ENCODE measurements at regions not wholly inside any gene's neighbourhood (a gene's known extent, or its start where the extent isn't known, plus 50 kb on each side); places are given as distances from the start of the nearest gene placed in this dataset.

DNA sequence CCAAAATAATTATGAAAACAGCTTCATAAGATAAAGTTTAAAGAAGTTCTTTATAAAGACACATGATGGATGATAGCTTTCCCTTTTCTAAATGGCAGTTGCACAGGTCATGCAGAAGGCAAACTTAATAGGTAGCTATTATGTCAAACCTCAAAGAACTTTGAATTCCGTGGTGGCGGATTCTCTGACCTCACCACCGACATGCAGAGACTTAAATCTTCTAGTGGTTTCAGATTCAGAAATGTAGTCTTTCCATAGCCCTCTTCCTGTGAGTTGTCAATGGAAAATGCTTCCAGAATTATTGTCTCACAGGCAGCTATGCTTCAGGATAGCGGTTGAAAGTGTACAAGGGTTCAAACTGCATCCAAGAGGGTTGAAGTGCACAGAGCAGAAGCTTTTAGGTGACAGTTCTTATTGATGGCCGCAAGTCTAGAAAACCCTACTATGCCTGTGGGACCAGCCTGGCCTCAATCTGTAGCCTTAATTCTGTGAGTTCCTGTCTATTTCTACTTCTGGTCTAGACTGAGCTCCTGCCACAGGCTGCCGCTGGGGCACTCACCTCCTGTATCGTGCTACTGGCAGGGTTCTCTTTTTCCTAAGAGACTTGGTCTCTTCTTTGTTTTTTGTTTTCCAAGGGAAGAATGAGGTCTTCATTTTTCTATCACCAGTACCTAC is 117.0 kb upstream of the ERRFI1 start:
- no peak for ATAC-seq (replicated peaks in 1 of 4)
- Mint-ChIP-seq H3K9me3 (no peaks in the 10 kb centered on the region), H3K4me3 (no peak overlapping the region), H3K4me1 (peaks cover 21 to 28% (median 23%) of the 10 kb centered on the region in 3 donors), H3K27ac (no peak overlapping the region), H3K36me3 (no peaks in the 10 kb centered on the region), H3K27me3 (peaks cover 6 to 10% of the 10 kb centered on the region in 2 donors)
- WGBS (ENCODE audit: insufficient coverage) = 80% methylated on average over 2 of the region's 7 CpGs
- DNase-seq = no peak
- ChIA-PET POLR2A (interaction anchor here (0.6 kb wide), 2 partner anchors 44 to 78 kb away, joined by 3 read pairs; no protein-coding TSS in a partner anchor), CTCF (interaction anchor here in 1 of 2 donors (0.6 kb wide), 1 partner anchor 243 kb away, joined by 4 read pairs; no protein-coding TSS in a partner anchor)
- Histone ChIP-seq H3K9me3 (no peaks in the 10 kb centered on the region), H3K4me1 (ENCODE audit: control insufficient read depth in 1 of 2, extremely low read depth in 1 of 2, insufficient read depth in 2 of 2, low read length in 2 of 2) (peaks cover 0 to 15% of the 10 kb centered on the region in 2 experiments), H3K27ac (ENCODE audit: low read length) (no peak overlapping the region), H3K4me3 (ENCODE audit: control insufficient read depth in 1 of 2, extremely low read depth in 1 of 2, low read length in 1 of 2) (no peak overlapping the region), H3K27me3 (replicated peaks in 1 of 2; ENCODE audit: control insufficient read depth in 2 of 2, extremely low read depth in 1 of 2, insufficient read depth in 2 of 2, low read length in 1 of 2) (peaks cover 0 to 20% of the 10 kb centered on the region in 2 experiments), H3K36me3 (ENCODE audit: control insufficient read depth in 2 of 2, extremely low read depth in 1 of 2, insufficient read depth in 1 of 2, low read length in 1 of 2) (no peaks in the 10 kb centered on the region)

DNA sequence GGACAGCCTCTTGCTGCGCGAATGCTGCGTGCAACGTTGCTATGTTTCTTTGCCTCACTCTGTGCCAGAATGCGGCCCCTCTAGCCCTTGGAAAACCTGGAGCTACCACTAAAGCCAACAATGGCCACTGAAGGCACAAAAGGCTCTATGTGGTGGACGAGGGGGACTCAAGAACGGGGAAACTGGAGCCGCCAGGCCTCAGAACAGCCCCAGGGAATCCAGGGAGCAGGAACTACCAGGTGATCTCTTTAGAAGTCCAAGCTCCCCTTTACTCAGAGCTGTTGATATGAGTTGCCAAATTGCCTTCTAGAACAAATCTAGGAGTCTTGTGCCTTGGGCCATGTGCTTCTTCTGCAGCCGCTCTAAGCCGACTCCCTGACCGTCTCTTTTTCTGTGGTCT is 113.8 kb upstream of the ERRFI1 start:
- Mint-ChIP-seq H3K27me3 (peaks cover 14 to 20% of the 10 kb centered on the region in 2 donors), H3K36me3 (no peaks in the 10 kb centered on the region), H3K4me3 (no peak overlapping the region), H3K4me1 (peaks cover 6 to 8% (median 7%) of the 10 kb centered on the region in 3 donors), H3K9me3 (no peaks in the 10 kb centered on the region), H3K27ac (no peak overlapping the region)
- Histone ChIP-seq H3K36me3 (ENCODE audit: control insufficient read depth in 2 of 2, extremely low read depth in 1 of 2, insufficient read depth in 1 of 2, low read length in 1 of 2) (no peaks in the 10 kb centered on the region), H3K27ac (ENCODE audit: low read length) (no peak overlapping the region), H3K4me3 (ENCODE audit: control insufficient read depth in 1 of 2, extremely low read depth in 1 of 2, low read length in 1 of 2) (no peak overlapping the region), H3K9me3 (no peaks in the 10 kb centered on the region), H3K4me1 (ENCODE audit: control insufficient read depth in 1 of 2, extremely low read depth in 1 of 2, insufficient read depth in 2 of 2, low read length in 2 of 2) (no peaks in the 10 kb centered on the region), H3K27me3 (replicated peaks in 1 of 2; ENCODE audit: control insufficient read depth in 2 of 2, extremely low read depth in 1 of 2, insufficient read depth in 2 of 2, low read length in 1 of 2) (peaks cover 0 to 17% of the 10 kb centered on the region in 2 experiments)
- no peak for DNase-seq
- no peak for ATAC-seq (replicated peaks in 1 of 4)
- ChIA-PET CTCF (no interaction called here), POLR2A (no interaction called here)
- WGBS (ENCODE audit: insufficient coverage) = 89% methylated on average over 11 of the region's 11 CpGs

DNA sequence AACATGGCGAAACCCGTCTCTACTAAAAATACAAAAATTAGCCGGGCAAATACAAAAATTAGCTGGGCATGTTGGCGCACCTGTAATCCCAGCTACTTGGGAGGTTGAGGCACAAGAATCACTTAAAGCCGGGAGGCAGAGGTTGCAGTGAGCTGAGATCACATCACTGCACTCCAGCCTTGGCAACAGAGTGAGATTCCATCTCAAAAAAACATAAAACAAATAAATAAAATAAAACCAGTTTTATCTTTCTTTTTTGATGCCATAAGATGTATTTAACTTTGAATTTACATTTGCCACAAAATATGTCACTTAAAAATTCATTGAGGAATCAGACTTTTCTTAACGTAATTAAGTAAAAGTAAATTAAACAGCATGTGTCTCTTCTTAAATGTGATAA is 113.3 kb upstream of the ERRFI1 start:
- 100% methylated on average over 1 of the region's 6 CpGs for WGBS (ENCODE audit: insufficient coverage)
- H3K36me3 Mint-ChIP-seq = no peaks in the 10 kb centered on the region

DNA sequence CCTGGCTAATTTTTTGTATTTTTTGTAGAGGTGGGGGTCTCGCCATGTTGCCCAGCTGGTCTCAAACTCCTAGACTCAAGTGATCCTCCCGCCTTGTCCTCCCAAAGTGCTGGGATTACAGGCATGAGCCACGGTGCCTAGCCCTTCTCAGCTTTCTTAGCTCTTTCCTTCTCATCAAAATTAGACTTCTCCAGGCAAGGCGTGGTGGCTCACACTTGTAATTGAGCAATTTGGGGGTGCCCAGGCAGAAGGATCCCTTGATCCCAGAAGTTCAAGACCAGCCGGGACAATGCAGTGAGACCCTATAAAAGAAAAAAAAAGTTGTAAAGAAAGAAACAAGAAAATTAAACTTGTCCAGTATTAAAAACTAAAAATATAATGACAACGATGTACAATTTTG is 112.6 kb upstream of the ERRFI1 start:
- H3K27ac ChIP-seq (ENCODE audit: low read length) = no peak overlapping the region
- CTCF ChIA-PET = no interaction called here

More for the DNA sequence above, 113.3 kb upstream of the ERRFI1 start:
- ATAC-seq (replicated peaks in 1 of 4) (no peak), DNase-seq (no peak)
- Histone ChIP-seq H3K9me3 (no peaks in the 10 kb centered on the region), H3K27ac (ENCODE audit: low read length) (no peak overlapping the region), H3K36me3 (ENCODE audit: control insufficient read depth in 2 of 2, extremely low read depth in 1 of 2, insufficient read depth in 1 of 2, low read length in 1 of 2) (no peaks in the 10 kb centered on the region), H3K4me3 (ENCODE audit: control insufficient read depth in 1 of 2, extremely low read depth in 1 of 2, low read length in 1 of 2) (no peak overlapping the region), H3K4me1 (ENCODE audit: control insufficient read depth in 1 of 2, extremely low read depth in 1 of 2, insufficient read depth in 2 of 2, low read length in 2 of 2) (no peaks in the 10 kb centered on the region), H3K27me3 (replicated peaks in 1 of 2; ENCODE audit: control insufficient read depth in 2 of 2, extremely low read depth in 1 of 2, insufficient read depth in 2 of 2, low read length in 1 of 2) (peaks cover 0 to 21% of the 10 kb centered on the region in 2 experiments)
- Mint-ChIP-seq H3K27me3 (peaks cover 15 to 22% of the 10 kb centered on the region in 2 donors), H3K27ac (no peak overlapping the region), H3K9me3 (no peaks in the 10 kb centered on the region), H3K4me3 (no peak overlapping the region), H3K4me1 (peaks cover 3 to 7% (median 5%) of the 10 kb centered on the region in 3 donors)
- ChIA-PET CTCF (no interaction called here), POLR2A (no interaction called here)

DNA sequence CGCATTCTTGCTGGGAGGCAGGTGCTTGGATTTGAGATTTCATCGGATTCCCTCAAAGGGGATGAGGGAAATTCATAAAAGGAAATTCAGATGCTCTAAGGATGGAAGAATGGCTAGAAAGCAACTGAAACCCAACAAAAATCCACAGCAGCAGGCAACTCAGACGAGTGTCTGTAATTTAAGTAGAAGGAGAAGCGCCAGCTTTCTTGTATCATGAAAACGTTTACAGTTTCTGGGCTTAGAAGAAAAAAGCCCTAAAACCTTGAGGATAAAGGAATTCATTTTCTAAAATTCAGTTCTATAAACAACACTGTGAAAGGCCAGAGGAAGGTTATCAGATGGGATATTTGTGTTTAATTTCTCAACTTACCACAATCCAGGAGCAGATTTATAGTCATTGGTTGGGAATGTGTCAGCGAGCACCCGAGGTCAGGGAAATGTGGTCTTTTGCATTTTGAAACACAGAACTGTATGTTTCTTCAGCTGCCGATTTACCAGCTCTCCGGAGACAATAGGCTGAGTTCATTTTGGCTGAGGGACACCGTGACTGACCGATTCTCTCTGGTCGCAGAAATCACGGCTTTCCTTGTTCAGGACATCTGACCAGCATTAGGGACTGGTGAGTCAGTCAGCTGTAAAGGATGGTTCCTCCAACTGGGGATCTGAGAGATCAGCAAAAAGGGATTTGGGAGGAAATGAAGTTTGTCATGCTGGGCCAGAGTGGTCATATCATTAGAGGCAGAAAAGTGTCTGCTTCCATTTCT is 111.6 kb upstream of the ERRFI1 start:
- Histone ChIP-seq H3K9me3 (no peaks in the 10 kb centered on the region), H3K27me3 (replicated peaks in 1 of 2; ENCODE audit: control insufficient read depth in 2 of 2, extremely low read depth in 1 of 2, insufficient read depth in 2 of 2, low read length in 1 of 2) (peaks cover 0 to 24% of the 10 kb centered on the region in 2 experiments), H3K27ac (ENCODE audit: low read length) (no peak overlapping the region), H3K4me3 (ENCODE audit: control insufficient read depth in 1 of 2, extremely low read depth in 1 of 2, low read length in 1 of 2) (no peak overlapping the region), H3K4me1 (ENCODE audit: control insufficient read depth in 1 of 2, extremely low read depth in 1 of 2, insufficient read depth in 2 of 2, low read length in 2 of 2) (no peaks in the 10 kb centered on the region), H3K36me3 (ENCODE audit: control insufficient read depth in 2 of 2, extremely low read depth in 1 of 2, insufficient read depth in 1 of 2, low read length in 1 of 2) (no peaks in the 10 kb centered on the region)
- H3K4me1 Mint-ChIP-seq = peaks cover 0 to 9% (median 0%) of the 10 kb centered on the region in 3 donors
- ATAC-seq (replicated peaks in 1 of 4) (no peak), DNase-seq (no peak)
- no peak overlapping the region for H3K27ac Mint-ChIP-seq
- no peak overlapping the region for H3K4me3 Mint-ChIP-seq
- ChIA-PET POLR2A (interaction anchor here in 1 of 2 donors (0.7 kb wide), 1 partner anchor 1711 kb away, joined by 3 read pairs; no protein-coding TSS in a partner anchor), CTCF (no interaction called here)
- peaks cover 19 to 22% of the 10 kb centered on the region in 2 donors for H3K27me3 Mint-ChIP-seq
- H3K9me3 Mint-ChIP-seq = no peaks in the 10 kb centered on the region
- no peaks in the 10 kb centered on the region for H3K36me3 Mint-ChIP-seq
- WGBS (ENCODE audit: insufficient coverage) = 50% methylated on average over 7 of the region's 13 CpGs

More for the DNA sequence above, 112.6 kb upstream of the ERRFI1 start:
- Histone ChIP-seq H3K4me1 (ENCODE audit: control insufficient read depth in 1 of 2, extremely low read depth in 1 of 2, insufficient read depth in 2 of 2, low read length in 2 of 2) (no peaks in the 10 kb centered on the region), H3K27me3 (replicated peaks in 1 of 2; ENCODE audit: control insufficient read depth in 2 of 2, extremely low read depth in 1 of 2, insufficient read depth in 2 of 2, low read length in 1 of 2) (peaks cover 0 to 20% of the 10 kb centered on the region in 2 experiments), H3K36me3 (ENCODE audit: control insufficient read depth in 2 of 2, extremely low read depth in 1 of 2, insufficient read depth in 1 of 2, low read length in 1 of 2) (no peaks in the 10 kb centered on the region), H3K4me3 (ENCODE audit: control insufficient read depth in 1 of 2, extremely low read depth in 1 of 2, low read length in 1 of 2) (no peak overlapping the region), H3K9me3 (no peaks in the 10 kb centered on the region)
- Mint-ChIP-seq H3K27me3 (peaks cover 15 to 18% of the 10 kb centered on the region in 2 donors), H3K27ac (no peak overlapping the region), H3K9me3 (no peaks in the 10 kb centered on the region), H3K36me3 (no peaks in the 10 kb centered on the region), H3K4me1 (peaks cover 0 to 9% (median 0%) of the 10 kb centered on the region in 3 donors), H3K4me3 (no peak overlapping the region)
- DNase-seq = no peak
- POLR2A ChIA-PET = interaction anchor here in 1 of 2 donors (0.6 kb wide), 1 partner anchor 26 kb away, joined by 3 read pairs; no protein-coding TSS in a partner anchor
- ATAC-seq (replicated peaks in 1 of 4) = no peak
- WGBS (ENCODE audit: insufficient coverage) = 90% methylated on average over 2 of the region's 6 CpGs

DNA sequence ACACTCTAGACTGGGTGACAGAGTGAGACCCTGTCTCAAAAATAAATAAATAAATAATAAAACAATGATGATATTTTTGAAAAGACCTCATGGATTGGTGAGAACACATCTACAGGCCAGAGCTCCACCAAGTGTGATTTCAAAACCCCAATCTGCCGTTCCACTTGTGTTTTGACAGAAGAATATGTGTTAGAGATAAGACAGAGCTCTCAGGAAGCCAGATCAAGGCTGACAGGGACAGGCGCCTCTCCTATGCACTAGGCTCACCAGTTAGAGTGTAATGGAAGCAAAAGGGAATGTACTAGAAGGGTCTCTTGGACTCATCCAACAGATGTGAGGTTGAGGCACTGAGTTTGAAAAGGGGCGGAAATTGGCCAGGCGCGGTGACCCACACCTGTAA is 110.7 kb upstream of the ERRFI1 start:
- no peaks in the 10 kb centered on the region for H3K9me3 Mint-ChIP-seq
- H3K36me3 Mint-ChIP-seq = no peaks in the 10 kb centered on the region
- no peak overlapping the region for H3K4me3 Mint-ChIP-seq
- H3K9me3 ChIP-seq = no peaks in the 10 kb centered on the region
- H3K27ac Mint-ChIP-seq = no peak overlapping the region
- DNase-seq = no peak
- H3K27ac ChIP-seq (ENCODE audit: low read length) = no peak overlapping the region
- H3K4me1 Mint-ChIP-seq = peaks cover 0 to 9% (median 0%) of the 10 kb centered on the region in 3 donors
- ChIA-PET CTCF (no interaction called here), POLR2A (interaction anchor here in 1 of 2 donors (0.7 kb wide), 2 partner anchors 30 to 1710 kb away, joined by 3 to 4 read pairs; no protein-coding TSS in a partner anchor)
- ATAC-seq (replicated peaks in 1 of 4) = no peak
- H3K27me3 Mint-ChIP-seq = peaks cover 19 to 22% of the 10 kb centered on the region in 2 donors
- H3K27me3 ChIP-seq (replicated peaks in 1 of 2; ENCODE audit: control insufficient read depth in 2 of 2, extremely low read depth in 1 of 2, insufficient read depth in 2 of 2, low read length in 1 of 2) = peaks cover 0 to 26% of the 10 kb centered on the region in 2 experiments
- H3K36me3 ChIP-seq (ENCODE audit: control insufficient read depth in 2 of 2, extremely low read depth in 1 of 2, insufficient read depth in 1 of 2, low read length in 1 of 2) = no peaks in the 10 kb centered on the region
- H3K4me3 ChIP-seq (ENCODE audit: control insufficient read depth in 1 of 2, extremely low read depth in 1 of 2, low read length in 1 of 2) = no peak overlapping the region
- H3K4me1 ChIP-seq (ENCODE audit: control insufficient read depth in 1 of 2, extremely low read depth in 1 of 2, insufficient read depth in 2 of 2, low read length in 2 of 2) = no peaks in the 10 kb centered on the region
- 40% methylated on average over 1 of the region's 5 CpGs for WGBS (ENCODE audit: insufficient coverage)
